ENCODE measurements at regions not wholly inside any gene's neighbourhood (a gene's known extent, or its start where the extent isn't known, plus 50 kb on each side); places are given as distances from the start of the nearest gene placed in this dataset.

DNA sequence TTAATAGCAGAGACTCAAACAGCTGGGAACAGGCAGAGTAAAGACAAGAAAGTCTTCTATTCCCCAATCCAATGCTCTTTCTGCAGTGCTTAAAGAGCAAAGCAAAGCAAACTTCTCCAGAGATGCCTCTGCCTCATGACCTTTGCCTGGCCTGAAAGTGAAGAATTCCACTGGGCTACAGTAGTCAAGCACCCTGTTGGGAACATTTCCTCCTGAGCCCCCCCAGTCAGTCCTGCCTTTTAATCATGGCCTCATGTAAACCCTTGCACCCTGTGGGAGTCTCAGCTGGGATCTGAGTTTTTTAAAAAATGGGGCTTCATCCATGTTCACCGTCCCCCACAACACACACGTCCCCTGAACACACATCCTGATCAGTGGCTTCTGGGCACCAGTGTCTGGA is 62.7 kb upstream of the TSPAN11 start:
- Histone ChIP-seq H3K27me3 (peaks cover 0 to 4% (median 0%) of the 10 kb centered on the region in 3 donors), H3K36me3 (no peaks in the 10 kb centered on the region), H3K4me3 (no peak overlapping the region), H3K9me3 (peaks cover 0 to 20% (median 14%) of the 10 kb centered on the region in 4 donors), H3K4me1 (no peaks in the 10 kb centered on the region), H3K27ac (no peak overlapping the region)
- DNase-seq, result no peak
- intact Hi-C loops (cut with DNase I; ENCODE audit: low total_unique reads), result no loop called here
- TF ChIP-seq EP300 (IDR thresholded peaks at IDR 0.05), result no peak
- 65 to 90% (median 76%) methylated on average over 2 of the region's 2 CpGs for WGBS, 5 donors

DNA sequence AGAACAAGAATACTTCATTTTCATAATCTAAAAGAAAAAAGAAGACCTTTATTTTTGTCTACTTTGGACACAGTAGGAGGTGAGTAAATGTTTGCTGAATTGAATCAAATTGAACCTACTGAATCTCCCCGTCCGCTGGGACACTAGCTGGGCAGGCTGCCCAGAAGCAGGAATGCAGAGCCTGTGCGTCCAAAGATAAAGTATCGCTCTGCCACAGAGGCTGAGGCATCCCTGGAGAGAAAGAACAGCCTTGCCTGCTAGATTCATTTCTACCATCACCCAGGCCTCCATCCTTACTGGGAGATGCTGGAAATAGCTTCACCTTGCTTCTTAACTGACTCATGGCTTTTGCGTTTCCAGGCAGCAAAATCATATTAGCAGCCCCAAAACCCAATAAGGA is 64.1 kb upstream of the TSPAN11 start:
- Histone ChIP-seq H3K27me3 (peaks cover 0 to 4% (median 0%) of the 10 kb centered on the region in 3 donors), H3K4me3 (no peak overlapping the region), H3K36me3 (no peaks in the 10 kb centered on the region), H3K27ac (no peak overlapping the region), H3K9me3 (peaks cover 0 to 19% (median 8%) of the 10 kb centered on the region in 4 donors), H3K4me1 (no peaks in the 10 kb centered on the region)
- intact Hi-C loops (cut with DNase I; ENCODE audit: low total_unique reads), result no loop called here
- WGBS, 5 donors, result 23 to 44% (median 37%) methylated on average over 5 of the region's 5 CpGs
- TF ChIP-seq, protein P1, sequence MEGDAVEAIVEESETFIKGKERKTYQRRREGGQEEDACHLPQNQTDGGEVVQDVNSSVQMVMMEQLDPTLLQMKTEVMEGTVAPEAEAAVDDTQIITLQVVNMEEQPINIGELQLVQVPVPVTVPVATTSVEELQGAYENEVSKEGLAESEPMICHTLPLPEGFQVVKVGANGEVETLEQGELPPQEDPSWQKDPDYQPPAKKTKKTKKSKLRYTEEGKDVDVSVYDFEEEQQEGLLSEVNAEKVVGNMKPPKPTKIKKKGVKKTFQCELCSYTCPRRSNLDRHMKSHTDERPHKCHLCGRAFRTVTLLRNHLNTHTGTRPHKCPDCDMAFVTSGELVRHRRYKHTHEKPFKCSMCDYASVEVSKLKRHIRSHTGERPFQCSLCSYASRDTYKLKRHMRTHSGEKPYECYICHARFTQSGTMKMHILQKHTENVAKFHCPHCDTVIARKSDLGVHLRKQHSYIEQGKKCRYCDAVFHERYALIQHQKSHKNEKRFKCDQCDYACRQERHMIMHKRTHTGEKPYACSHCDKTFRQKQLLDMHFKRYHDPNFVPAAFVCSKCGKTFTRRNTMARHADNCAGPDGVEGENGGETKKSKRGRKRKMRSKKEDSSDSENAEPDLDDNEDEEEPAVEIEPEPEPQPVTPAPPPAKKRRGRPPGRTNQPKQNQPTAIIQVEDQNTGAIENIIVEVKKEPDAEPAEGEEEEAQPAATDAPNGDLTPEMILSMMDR (IDR thresholded peaks at IDR 0.05), result no peak
- TF ChIP-seq POLR2AphosphoS5 (IDR thresholded peaks at IDR 0.05), result no peak
- DNase-seq, result no peak

- WGBS, 5 donors, result 82 to 100% (median 90%) methylated on average over 2 of the region's 2 CpGs
- no peaks in the 10 kb centered on the region for H3K36me3 ChIP-seq
- intact Hi-C loops (cut with DNase I; ENCODE audit: low total_unique reads), result no loop called here
- no peak overlapping the region for H3K4me3 ChIP-seq
- DNase-seq, result no peak
- no peaks in the 10 kb centered on the region for H3K4me1 ChIP-seq
- no peaks in the 10 kb centered on the region for H3K9me3 ChIP-seq
- H3K27ac ChIP-seq, result no peak overlapping the region
- H3K27me3 ChIP-seq, result no peaks in the 10 kb centered on the region
- no peak for TF ChIP-seq POLR2AphosphoS5 (IDR thresholded peaks at IDR 0.05)
- TF ChIP-seq POLR2A (IDR thresholded peaks at IDR 0.05), result no peak
- TF ChIP-seq EP300 (IDR thresholded peaks at IDR 0.05), result no peak
- TF ChIP-seq, protein P1 (IDR thresholded peaks at IDR 0.05), result no peak
Observed at GRCh38 chr12:30859226-30859625, 67.3 kb upstream of the TSPAN11 start.

DNA sequence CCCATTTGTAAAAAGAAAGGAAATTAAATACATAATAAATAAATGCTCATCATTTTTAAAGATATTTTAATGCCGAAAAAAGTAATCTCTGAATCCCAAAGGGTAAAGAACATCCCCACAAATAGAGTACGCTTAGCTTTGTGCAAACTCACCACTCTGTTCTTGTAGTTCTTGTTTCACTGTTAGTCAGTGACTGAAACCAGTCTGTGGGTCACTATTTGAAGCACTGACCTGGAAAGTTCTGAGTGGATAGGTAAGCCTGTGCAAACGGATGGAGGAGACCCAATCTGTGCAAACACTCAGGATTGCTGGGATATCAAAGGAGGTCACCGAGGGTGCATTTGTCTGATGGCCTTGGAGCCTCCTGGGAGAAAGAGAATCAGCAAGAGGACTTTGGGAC is 68.1 kb upstream of the TSPAN11 start:
- no peaks in the 10 kb centered on the region for H3K27me3 ChIP-seq
- no peak overlapping the region for H3K27ac ChIP-seq
- H3K9me3 ChIP-seq, result no peaks in the 10 kb centered on the region
- TF ChIP-seq, protein P1 (IDR thresholded peaks at IDR 0.05), result no peak
- TF ChIP-seq POLR2AphosphoS5 (IDR thresholded peaks at IDR 0.05) (no peak), POLR2A (IDR thresholded peaks at IDR 0.05) (no peak), EP300 (IDR thresholded peaks at IDR 0.05) (no peak)
- H3K4me1 ChIP-seq, result no peaks in the 10 kb centered on the region
- DNase-seq, result no peak
- no peaks in the 10 kb centered on the region for H3K36me3 ChIP-seq
- H3K4me3 ChIP-seq, result no peak overlapping the region
- intact Hi-C loops (cut with DNase I; ENCODE audit: low total_unique reads), result no loop called here
- 59 to 69% (median 66%) methylated on average over 4 of the region's 4 CpGs for WGBS, 5 donors

DNA sequence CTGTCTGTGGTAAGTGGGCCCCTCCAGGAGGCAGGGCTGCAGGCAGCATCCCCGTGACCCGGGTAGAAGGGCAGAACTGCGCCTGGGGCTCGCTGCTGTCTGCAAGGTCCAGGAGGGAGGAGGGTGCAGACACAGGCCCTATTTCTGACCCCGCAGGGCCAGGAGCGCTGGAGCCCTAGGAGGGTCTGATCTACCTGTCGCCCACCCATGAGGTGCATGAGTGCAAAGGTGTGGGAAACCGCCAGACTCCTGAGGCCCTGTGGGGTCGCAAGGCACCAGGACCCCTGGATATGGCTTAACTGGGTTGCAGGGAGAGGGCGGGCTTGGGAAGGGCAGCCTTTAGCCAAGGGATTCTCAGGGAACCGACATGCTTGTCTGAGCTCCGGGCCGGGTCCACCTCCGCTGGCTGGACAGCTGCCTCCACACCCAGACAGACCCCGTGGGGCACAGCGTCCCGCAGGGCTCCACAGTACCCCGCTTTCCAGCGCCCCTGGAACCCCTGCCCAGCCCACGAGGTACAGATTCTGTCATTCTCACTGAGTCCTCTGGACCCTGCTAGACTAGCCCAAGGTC is 72.9 kb upstream of the TSPAN11 start:
- no peak for DNase-seq
- Histone ChIP-seq H3K27ac (no peak overlapping the region), H3K4me1 (peaks cover 0 to 12% (median 2%) of the 10 kb centered on the region in 4 donors), H3K4me3 (no peak overlapping the region), H3K27me3 (no peaks in the 10 kb centered on the region), H3K36me3 (no peaks in the 10 kb centered on the region), H3K9me3 (no peaks in the 10 kb centered on the region)
- TF ChIP-seq POLR2AphosphoS5 (IDR thresholded peaks at IDR 0.05), result no peak
- TF ChIP-seq, protein P1 (IDR thresholded peaks at IDR 0.05), result no peak
- no peak for TF ChIP-seq POLR2A (IDR thresholded peaks at IDR 0.05)
- TF ChIP-seq EP300 (IDR thresholded peaks at IDR 0.05), result no peak
- intact Hi-C loops (cut with DNase I; ENCODE audit: low total_unique reads), result no loop called here
- 84 to 93% (median 89%) methylated on average over 16 to 20 of the region's 20 CpGs for WGBS, 5 donors
